ENCODE measurements at regions not wholly inside any gene's neighbourhood (a gene's known extent, or its start where the extent isn't known, plus 50 kb on each side); places are given as distances from the start of the nearest gene placed in this dataset.
A peak's percentile ranks its signal among the peaks of the same experiment; 100 is the strongest.

GRCh38 chr3:30315447-30315846, 291.0 kb upstream of the TGFBR2 start:
- H3K9me3 Mint-ChIP-seq (ENCODE audit: low read depth): peaks cover 3% of the 10 kb centered on the region
- no peak overlapping the region for H3K4me3 Mint-ChIP-seq (ENCODE audit: unreplicated experiment)
- no peaks in the 10 kb centered on the region for H3K27me3 Mint-ChIP-seq (ENCODE audit: low read depth)
- no peak for DNase-seq (ENCODE audit: low spot score)
- H3K4me1 Mint-ChIP-seq (ENCODE audit: low read depth): peaks cover 13% of the 10 kb centered on the region
- no peaks in the 10 kb centered on the region for H3K36me3 Mint-ChIP-seq (ENCODE audit: low read depth)
- H3K27ac Mint-ChIP-seq (ENCODE audit: unreplicated experiment): no peak overlapping the region
- no peak for TF ChIP-seq CTCF (IDR thresholded peaks at IDR 0.05)

GRCh38 chr3:30317561-30317960, 288.8 kb upstream of the TGFBR2 start:
- Mint-ChIP-seq H3K36me3 (ENCODE audit: low read depth) (peaks cover 3% of the 10 kb centered on the region), H3K27me3 (ENCODE audit: low read depth) (no peaks in the 10 kb centered on the region)

GRCh38 chr3:30318110-30318509, 288.3 kb upstream of the TGFBR2 start:
- peaks cover 3% of the 10 kb centered on the region for H3K36me3 Mint-ChIP-seq (ENCODE audit: low read depth)
- H3K4me3 Mint-ChIP-seq (ENCODE audit: unreplicated experiment): no peak overlapping the region
- no peak for DNase-seq (ENCODE audit: low spot score)
- H3K27me3 Mint-ChIP-seq (ENCODE audit: low read depth): no peaks in the 10 kb centered on the region
- no peak overlapping the region for H3K27ac Mint-ChIP-seq (ENCODE audit: unreplicated experiment)
- no peak for TF ChIP-seq CTCF (IDR thresholded peaks at IDR 0.05)
- peaks cover 15% of the 10 kb centered on the region for H3K9me3 Mint-ChIP-seq (ENCODE audit: low read depth)
- H3K4me1 Mint-ChIP-seq (ENCODE audit: low read depth): peaks cover 13% of the 10 kb centered on the region

More at GRCh38 chr3:30317561-30317960, 288.8 kb upstream of the TGFBR2 start:
- H3K27ac Mint-ChIP-seq (ENCODE audit: unreplicated experiment): no peak overlapping the region
- no peak overlapping the region for H3K4me3 Mint-ChIP-seq (ENCODE audit: unreplicated experiment)
- H3K9me3 Mint-ChIP-seq (ENCODE audit: low read depth): peaks cover 15% of the 10 kb centered on the region
- peaks cover 13% of the 10 kb centered on the region for H3K4me1 Mint-ChIP-seq (ENCODE audit: low read depth)
- TF ChIP-seq CTCF (IDR thresholded peaks at IDR 0.05): no peak
- DNase-seq (ENCODE audit: low spot score): no peak

- Mint-ChIP-seq H3K27ac (ENCODE audit: unreplicated experiment) (no peak overlapping the region), H3K4me1 (ENCODE audit: low read depth) (peaks cover 19% of the 10 kb centered on the region), H3K36me3 (ENCODE audit: low read depth) (peaks cover 3% of the 10 kb centered on the region), H3K4me3 (ENCODE audit: unreplicated experiment) (no peak overlapping the region), H3K9me3 (ENCODE audit: low read depth) (peaks cover 15% of the 10 kb centered on the region), H3K27me3 (ENCODE audit: low read depth) (no peaks in the 10 kb centered on the region)
- TF ChIP-seq CTCF (IDR thresholded peaks at IDR 0.05): peak; percentile 74
- DNase-seq (ENCODE audit: low spot score): no peak
Observed at GRCh38 chr3:30319713-30320112, 286.7 kb upstream of the TGFBR2 start.

- Mint-ChIP-seq H3K9me3 (ENCODE audit: low read depth) (peaks cover 15% of the 10 kb centered on the region), H3K4me3 (ENCODE audit: unreplicated experiment) (no peak overlapping the region), H3K27ac (ENCODE audit: unreplicated experiment) (no peak overlapping the region), H3K4me1 (ENCODE audit: low read depth) (peaks cover 15% of the 10 kb centered on the region), H3K27me3 (ENCODE audit: low read depth) (no peaks in the 10 kb centered on the region), H3K36me3 (ENCODE audit: low read depth) (peaks cover 3% of the 10 kb centered on the region)
- no peak for DNase-seq (ENCODE audit: low spot score)
- no peak for TF ChIP-seq CTCF (IDR thresholded peaks at IDR 0.05)
Observed at GRCh38 chr3:30320392-30320791, 286.0 kb upstream of the TGFBR2 start.
